OCI-LY7 (cell line): ENCODE measurements at regions not wholly inside any gene's neighbourhood (a gene's known extent, or its start where the extent isn't known, plus 50 kb on each side); places are given as distances from the start of the nearest gene placed in this dataset.
"Not testable (repeated sequence)": the region's sequence is repeated elsewhere in the genome, so short reads cannot be mapped to it uniquely, and the experiment has no call there.

Source experiments
- BruUV-seq: library from RNA; stranded (reverse); fragments of 400-500 nt; replicated peaks from 2 replicates; lab custom pipeline; 2021; lab: Mats Ljungman, UMichigan
- CTCF ChIA-PET: fragments of 300-600 bp; sonication (Branson Sonifier 250); formaldehyde crosslinking; loops from one replicate; lab custom pipeline; 2022; ENCODE audit warnings: antibody characterized with exemption; ENCODE audit not compliant: unreplicated experiment; lab: Charles Lee
- POLR2A ChIA-PET: fragments of 300-600 bp; sonication (Branson Sonifier 250); formaldehyde crosslinking; loops from one replicate; lab custom pipeline; 2022; ENCODE audit warnings: antibody characterized with exemption; lab: Charles Lee
- DNase-seq: peaks from one replicate; pipeline ENCODE4 v3.0.0-alpha.2; 2015; ENCODE audit warnings: low spot score
- H2AFZ ChIP-seq: fragments of 200-600 bp; sonication (generic), shearing (Covaris generic); 2 replicates; pipeline ENCODE4 v1.6.1; 2014; ENCODE audit warnings: mild to moderate bottlenecking, antibody characterized with exemption, low read length, moderate library complexity
- H3K27ac ChIP-seq: fragments of 200-600 bp; sonication (generic); 2 replicates; pipeline ENCODE4 v1.5.1; 2014; ENCODE audit warnings: mixed run types, low read depth, mild to moderate bottlenecking, moderate library complexity, low read length, inconsistent platforms; ENCODE audit not compliant: poor library complexity, severe bottlenecking
- H3K36me3 ChIP-seq: fragments of 200-600 bp; sonication (generic); 2 replicates; pipeline ENCODE4 v1.6.1; 2014; ENCODE audit warnings: mild to moderate bottlenecking, antibody characterized with exemption, low read length, moderate library complexity, mixed read lengths; ENCODE audit not compliant: insufficient read depth
- H3K4me1 ChIP-seq: fragments of 200-600 bp; sonication (generic); 2 replicates; pipeline ENCODE4 v1.5.1; 2014; ENCODE audit warnings: mild to moderate bottlenecking, low read length; ENCODE audit not compliant: insufficient read depth, poor library complexity, severe bottlenecking
- H3K4me2 ChIP-seq: fragments of 200-600 bp; sonication (generic); 2 replicates; pipeline ENCODE4 v1.6.1; 2014; ENCODE audit warnings: mild to moderate bottlenecking, low read length
- H3K4me3 ChIP-seq: fragments of 200-600 bp; sonication (generic); 2 replicates; pipeline ENCODE4 v1.5.1; 2014; ENCODE audit warnings: mild to moderate bottlenecking, low read depth, low read length; ENCODE audit not compliant: poor library complexity, severe bottlenecking
- H3K79me2 ChIP-seq: fragments of 200-600 bp; sonication (generic); 2 replicates; pipeline ENCODE4 v1.6.1; 2016; ENCODE audit warnings: low read depth, mild to moderate bottlenecking, low read length, moderate library complexity, mixed read lengths; ENCODE audit not compliant: insufficient read depth
- H3K9me2 ChIP-seq: fragments of 200-600 bp; sonication (generic); 2 replicates; pipeline ENCODE4 v1.6.1; 2016; ENCODE audit warnings: mild to moderate bottlenecking, low read length, mixed read lengths; ENCODE audit not compliant: insufficient read depth
- H3K9me3 ChIP-seq: fragments of 200-600 bp; sonication (generic); 2 replicates; pipeline ENCODE4 v1.6.1; 2014; ENCODE audit warnings: mild to moderate bottlenecking, mixed run types, low read length, mixed read lengths
- H4K20me1 ChIP-seq: fragments of 200-600 bp; sonication (generic); 2 replicates; pipeline ENCODE4 v1.6.1; 2014; ENCODE audit warnings: mild to moderate bottlenecking, antibody characterized with exemption, low read length, moderate library complexity, mixed read lengths; ENCODE audit not compliant: insufficient read depth
- EZH2phosphoT487 ChIP-seq: fragments of 200-600 bp; sonication (generic); IDR thresholded peaks from 2 replicates; pipeline ENCODE4 v1.6.1; 2018; ENCODE audit warnings: low read depth, borderline replicate concordance, mild to moderate bottlenecking, mixed run types, antibody characterized with exemption, low read length, moderate library complexity, mixed read lengths
- intact Hi-C: fragments of 100-400 bp; cut with micrococcal nuclease; formaldehyde crosslinking; loops from one replicate; pipeline ENCODE4 v1.10.0; 2022; ENCODE audit not compliant: unreplicated experiment
- TF ChIP-seq, protein P1 (sequence below): fragments of 200-600 bp; sonication (generic); conservative IDR thresholded peaks from 2 replicates; pipeline ENCODE4 v1.5.1; 2014; ENCODE audit warnings: mild to moderate bottlenecking, antibody characterized with exemption, low read length, moderate library complexity, mixed read lengths

DNA sequence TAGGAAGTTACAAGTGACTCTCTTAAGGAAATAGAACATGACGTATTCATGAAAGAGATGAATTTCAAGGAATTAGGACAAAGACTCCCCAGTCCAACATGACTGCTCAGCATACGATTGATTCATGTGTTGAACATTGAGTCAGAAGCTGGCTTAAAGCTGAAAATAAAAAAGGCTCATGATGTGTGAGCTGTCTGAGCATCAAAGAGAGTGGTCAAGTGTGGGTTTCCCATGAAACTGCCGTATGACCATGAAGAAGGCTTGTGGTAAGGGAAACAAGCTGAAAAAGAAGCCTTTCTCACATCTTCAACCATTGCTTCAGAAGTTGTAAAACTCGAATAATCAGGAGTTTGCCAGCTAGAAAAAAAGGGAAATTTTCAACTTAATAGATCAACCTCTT lies 201.9 kb upstream of the APCDD1 start:
- no peak overlapping the region for H3K4me2 ChIP-seq
- BruUV-seq, result no TSS peak
- no peak overlapping the region for H3K27ac ChIP-seq
- POLR2A ChIA-PET, result no interaction called here
- H3K4me1 ChIP-seq, result no peaks in the 10 kb centered on the region
- no peak for DNase-seq
- no peaks in the 10 kb centered on the region for H3K36me3 ChIP-seq
- CTCF ChIA-PET, result no interaction called here
- H3K9me2 ChIP-seq, result no peaks in the 10 kb centered on the region
- H2AFZ ChIP-seq, result no peak overlapping the region
- no peaks in the 10 kb centered on the region for H3K79me2 ChIP-seq
- intact Hi-C loops, result no loop called here
- TF ChIP-seq, protein P1, sequence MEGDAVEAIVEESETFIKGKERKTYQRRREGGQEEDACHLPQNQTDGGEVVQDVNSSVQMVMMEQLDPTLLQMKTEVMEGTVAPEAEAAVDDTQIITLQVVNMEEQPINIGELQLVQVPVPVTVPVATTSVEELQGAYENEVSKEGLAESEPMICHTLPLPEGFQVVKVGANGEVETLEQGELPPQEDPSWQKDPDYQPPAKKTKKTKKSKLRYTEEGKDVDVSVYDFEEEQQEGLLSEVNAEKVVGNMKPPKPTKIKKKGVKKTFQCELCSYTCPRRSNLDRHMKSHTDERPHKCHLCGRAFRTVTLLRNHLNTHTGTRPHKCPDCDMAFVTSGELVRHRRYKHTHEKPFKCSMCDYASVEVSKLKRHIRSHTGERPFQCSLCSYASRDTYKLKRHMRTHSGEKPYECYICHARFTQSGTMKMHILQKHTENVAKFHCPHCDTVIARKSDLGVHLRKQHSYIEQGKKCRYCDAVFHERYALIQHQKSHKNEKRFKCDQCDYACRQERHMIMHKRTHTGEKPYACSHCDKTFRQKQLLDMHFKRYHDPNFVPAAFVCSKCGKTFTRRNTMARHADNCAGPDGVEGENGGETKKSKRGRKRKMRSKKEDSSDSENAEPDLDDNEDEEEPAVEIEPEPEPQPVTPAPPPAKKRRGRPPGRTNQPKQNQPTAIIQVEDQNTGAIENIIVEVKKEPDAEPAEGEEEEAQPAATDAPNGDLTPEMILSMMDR, result no peak
- no peak for TF ChIP-seq EZH2phosphoT487
- H4K20me1 ChIP-seq, result no peaks in the 10 kb centered on the region
- H3K4me3 ChIP-seq, result no peak overlapping the region
- H3K9me3 ChIP-seq, result no peaks in the 10 kb centered on the region

DNA sequence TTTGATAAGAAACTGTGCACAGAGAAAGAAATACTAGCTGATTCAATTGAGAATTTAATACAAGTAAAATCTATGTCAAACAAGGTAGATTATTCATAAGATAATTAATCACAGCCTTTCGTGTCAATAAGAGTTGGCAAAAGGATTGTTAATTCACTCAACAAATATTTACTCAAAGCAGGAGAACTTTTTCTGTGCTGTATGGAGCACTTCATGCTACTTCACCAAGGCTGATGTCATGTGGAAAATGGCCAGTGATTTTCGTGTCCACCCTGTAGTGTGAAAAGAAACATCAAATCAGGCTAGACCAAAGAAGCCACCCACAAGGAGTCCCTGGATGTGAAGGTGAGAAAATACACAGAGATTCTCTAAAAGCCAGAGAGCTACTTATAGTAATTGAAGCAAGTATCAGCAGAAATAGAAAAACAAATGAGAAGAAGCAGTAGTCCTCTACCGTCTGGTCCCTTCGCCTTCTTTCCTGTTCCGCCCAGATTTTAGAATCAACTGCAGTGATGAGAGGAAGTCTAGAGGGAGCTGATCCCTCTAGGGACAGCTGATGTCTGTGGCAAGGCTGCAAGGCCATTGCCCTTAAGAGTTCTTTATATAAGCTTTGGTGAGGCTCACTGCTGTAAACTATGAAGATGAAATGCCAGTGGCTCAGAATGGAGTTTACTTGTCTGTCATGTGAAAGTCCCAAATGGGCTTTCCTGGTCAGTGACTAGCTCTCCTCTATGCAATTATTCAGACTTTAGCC lies 201.3 kb upstream of the APCDD1 start:
- no peaks in the 10 kb centered on the region for H3K36me3 ChIP-seq
- no peak overlapping the region for H3K4me2 ChIP-seq
- BruUV-seq, result no TSS peak
- H3K4me1 ChIP-seq, result no peaks in the 10 kb centered on the region
- H3K79me2 ChIP-seq, result no peaks in the 10 kb centered on the region
- POLR2A ChIA-PET, result no interaction called here
- TF ChIP-seq EZH2phosphoT487, result no peak
- TF ChIP-seq, protein P1, result no peak
- no peaks in the 10 kb centered on the region for H3K9me2 ChIP-seq
- CTCF ChIA-PET, result no interaction called here
- no peak for DNase-seq
- no peaks in the 10 kb centered on the region for H3K9me3 ChIP-seq
- intact Hi-C loops, result no loop called here
- H2AFZ ChIP-seq, result no peak overlapping the region
- H4K20me1 ChIP-seq, result no peaks in the 10 kb centered on the region
- H3K4me3 ChIP-seq, result no peak overlapping the region
- H3K27ac ChIP-seq, result no peak overlapping the region

DNA sequence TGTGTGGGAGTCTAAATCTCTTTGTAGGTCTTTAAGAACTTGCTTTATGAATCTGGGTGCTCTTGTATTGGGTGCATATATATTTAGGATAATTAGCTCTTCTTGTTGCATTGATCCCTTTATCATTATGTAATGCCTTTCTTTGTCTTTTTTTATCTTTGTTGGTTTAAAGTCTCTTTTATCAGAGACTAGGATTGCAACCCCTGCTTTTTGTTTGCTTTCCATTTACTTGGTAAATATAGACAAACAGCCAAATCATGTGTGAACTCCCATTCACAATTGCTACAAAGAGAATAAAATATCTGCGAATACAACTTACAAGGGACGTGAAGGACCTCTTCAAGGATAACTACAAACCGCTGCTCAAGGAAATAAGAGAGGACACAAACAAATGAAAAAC lies 198.2 kb upstream of the APCDD1 start:
- H3K36me3 ChIP-seq, intact Hi-C loops, H3K9me2 ChIP-seq, H3K4me1 ChIP-seq, BruUV-seq, H2AFZ ChIP-seq, H3K27ac ChIP-seq, DNase-seq, H3K4me2 ChIP-seq, H4K20me1 ChIP-seq, H3K4me3 ChIP-seq, POLR2A ChIA-PET, CTCF ChIA-PET, H3K9me3 ChIP-seq, H3K79me2 ChIP-seq: not testable (repeated sequence)
